Testis (tissue), 2 donors: ENCODE measurements at regions not wholly inside any gene's neighbourhood (a gene's known extent, or its start where the extent isn't known, plus 50 kb on each side); places are given as distances from the start of the nearest gene placed in this dataset.

Experiments used
- POLR2A ChIP-seq: fragments of 450-650 bp; IDR thresholded peaks from one replicate; pipeline ENCODE4 v1.6.1; 2017; ENCODE audit warnings: antibody characterized with exemption, mild to moderate bottlenecking, moderate library complexity
- TF ChIP-seq, protein P1 (sequence below), 3 experiments: fragments of 450-650 bp in 2 of 3; fragments of 200-600 bp in 1 of 3; sonication (generic) in 1 of 3; IDR thresholded peaks; one replicate each; pipeline ENCODE4 v1.5.1; 2016 to 2019; ENCODE audit warnings: antibody characterized with exemption in 3 of 3, mild to moderate bottlenecking in 2 of 3, moderate library complexity in 1 of 3

DNA sequence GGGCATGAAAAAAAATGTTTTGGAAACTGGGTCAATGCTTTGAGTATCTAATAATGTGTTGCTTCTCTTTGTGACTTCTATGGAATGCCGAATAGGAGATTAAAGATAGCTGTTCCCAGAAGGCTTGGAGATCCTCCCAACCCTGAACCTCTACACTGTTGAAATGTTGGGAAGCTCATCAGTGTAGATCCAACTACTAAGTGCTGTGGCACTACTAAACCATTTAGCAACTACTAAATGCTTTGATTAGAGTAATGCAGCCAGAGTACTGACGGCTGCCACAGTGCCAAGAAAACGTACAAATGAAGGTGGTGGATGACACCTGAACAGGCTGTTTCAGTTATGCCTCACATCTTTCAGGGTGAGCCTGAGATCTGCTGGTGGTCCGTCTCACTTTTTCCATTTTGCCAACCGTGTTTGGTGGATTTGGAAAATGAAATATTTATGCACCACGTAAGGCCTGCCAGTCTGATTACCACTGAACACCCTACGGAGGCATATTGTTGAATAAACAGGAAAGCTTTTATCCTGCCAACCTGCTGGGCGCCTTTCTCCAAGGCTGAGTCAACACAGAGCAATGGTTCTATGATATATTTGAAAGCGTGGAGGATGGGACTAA, 938.0 kb upstream of the FLRT2 start:
- TF ChIP-seq, protein P1, sequence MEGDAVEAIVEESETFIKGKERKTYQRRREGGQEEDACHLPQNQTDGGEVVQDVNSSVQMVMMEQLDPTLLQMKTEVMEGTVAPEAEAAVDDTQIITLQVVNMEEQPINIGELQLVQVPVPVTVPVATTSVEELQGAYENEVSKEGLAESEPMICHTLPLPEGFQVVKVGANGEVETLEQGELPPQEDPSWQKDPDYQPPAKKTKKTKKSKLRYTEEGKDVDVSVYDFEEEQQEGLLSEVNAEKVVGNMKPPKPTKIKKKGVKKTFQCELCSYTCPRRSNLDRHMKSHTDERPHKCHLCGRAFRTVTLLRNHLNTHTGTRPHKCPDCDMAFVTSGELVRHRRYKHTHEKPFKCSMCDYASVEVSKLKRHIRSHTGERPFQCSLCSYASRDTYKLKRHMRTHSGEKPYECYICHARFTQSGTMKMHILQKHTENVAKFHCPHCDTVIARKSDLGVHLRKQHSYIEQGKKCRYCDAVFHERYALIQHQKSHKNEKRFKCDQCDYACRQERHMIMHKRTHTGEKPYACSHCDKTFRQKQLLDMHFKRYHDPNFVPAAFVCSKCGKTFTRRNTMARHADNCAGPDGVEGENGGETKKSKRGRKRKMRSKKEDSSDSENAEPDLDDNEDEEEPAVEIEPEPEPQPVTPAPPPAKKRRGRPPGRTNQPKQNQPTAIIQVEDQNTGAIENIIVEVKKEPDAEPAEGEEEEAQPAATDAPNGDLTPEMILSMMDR (IDR thresholded peaks at IDR 0.05): no peak
- TF ChIP-seq POLR2A: no peak
